ENCODE measurements at regions not wholly inside any gene's neighbourhood (a gene's known extent, or its start where the extent isn't known, plus 50 kb on each side); places are given as distances from the start of the nearest gene placed in this dataset.
A peak's percentile ranks its signal among the peaks of the same experiment; 100 is the strongest.

DNA sequence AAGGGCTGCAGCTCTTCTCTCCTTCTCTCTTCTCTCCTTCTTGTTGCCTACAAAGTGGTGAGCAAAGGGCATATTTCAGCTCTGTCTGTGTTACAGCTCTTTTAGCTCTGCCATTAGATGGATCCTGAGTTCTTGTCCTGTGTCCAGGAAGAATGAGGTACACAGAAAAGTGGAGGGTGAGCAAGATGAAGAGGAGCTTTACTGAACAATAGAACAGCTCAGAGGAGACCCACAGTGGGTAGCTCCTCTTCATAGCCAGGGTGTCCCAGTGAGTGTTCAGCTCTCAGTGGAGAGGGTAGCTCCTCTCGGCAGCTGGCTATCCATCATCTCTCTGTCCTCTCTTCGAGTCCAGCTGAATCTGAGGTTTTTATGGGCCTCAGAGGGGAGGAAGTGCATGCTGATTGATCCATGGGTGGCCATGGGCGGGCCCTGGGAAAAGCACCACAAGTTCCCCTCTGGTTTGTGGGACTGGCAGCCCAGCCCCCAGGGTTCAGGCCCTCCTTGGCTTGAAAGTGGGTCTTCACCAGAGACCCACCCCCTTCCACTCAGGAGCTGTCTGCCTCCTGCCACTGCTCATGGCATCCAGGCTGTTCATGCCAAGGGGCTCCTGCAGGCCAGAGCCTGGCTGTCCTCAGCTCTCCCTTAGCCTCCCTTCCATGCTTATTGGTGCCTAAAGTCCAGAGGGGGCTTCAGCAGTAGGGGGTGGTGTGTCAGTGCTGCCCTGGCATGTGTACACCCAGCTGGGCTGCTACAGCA lies 109.1 kb upstream of the FAM180A start:
- no peak overlapping the region for H3K4me3 ChIP-seq (ENCODE audit: low read depth, low read length)
- no peaks in the 10 kb centered on the region for H3K4me1 ChIP-seq
- no peak overlapping the region for H3K9ac ChIP-seq
- H3K9me3 ChIP-seq (ENCODE audit: control insufficient read depth, low read length) = no peaks in the 10 kb centered on the region
- no peak overlapping the region for H3K27ac ChIP-seq
- no peaks in the 10 kb centered on the region for H3K36me3 ChIP-seq (ENCODE audit: control insufficient read depth, insufficient read depth, low read length)
- H3K79me2 ChIP-seq = no peaks in the 10 kb centered on the region
- H3K4me2 ChIP-seq (ENCODE audit: low read length) = no peak overlapping the region
- H2AFZ ChIP-seq = no peak overlapping the region
- H3K27me3 ChIP-seq (ENCODE audit: control insufficient read depth, insufficient read depth, low read length) = no peaks in the 10 kb centered on the region
- no peak for TF ChIP-seq CTCF (IDR thresholded peaks at IDR 0.05)

DNA sequence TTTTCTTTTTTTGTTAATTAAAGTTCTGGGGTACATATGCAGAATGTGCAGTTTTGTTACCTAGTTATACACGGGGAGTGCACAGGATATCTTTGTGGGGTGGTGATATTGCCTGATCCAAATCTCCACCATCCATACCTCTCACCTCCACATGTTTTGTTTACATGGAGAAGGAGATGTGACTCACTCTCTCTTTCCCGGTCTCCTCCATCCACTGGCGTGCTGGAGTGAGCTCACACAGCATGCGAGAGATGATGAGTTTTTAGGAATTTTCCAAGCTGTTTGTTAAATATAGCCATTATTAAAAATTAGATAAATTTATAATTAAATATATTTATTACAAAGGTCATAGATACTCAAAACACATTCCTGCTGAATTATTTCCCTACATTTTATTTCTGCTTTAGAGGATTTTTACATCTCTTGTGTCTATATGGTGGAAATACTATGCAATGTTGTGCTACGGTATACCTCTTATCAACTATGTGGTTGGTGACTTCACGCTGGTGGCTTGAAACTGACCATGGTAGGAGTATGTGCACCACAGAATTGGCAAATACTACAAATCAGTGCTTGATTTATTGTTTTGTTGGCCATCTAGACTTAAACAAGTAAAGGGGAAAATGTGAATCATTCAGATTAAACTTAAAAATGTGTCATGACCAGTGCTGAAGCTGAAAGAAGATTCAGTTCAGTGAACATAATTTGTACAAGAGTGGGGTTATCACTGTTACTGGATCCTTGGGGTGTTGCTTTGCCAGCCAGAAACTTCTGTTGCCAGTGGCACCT lies 107.9 kb upstream of the FAM180A start:
- H3K4me1 ChIP-seq = no peaks in the 10 kb centered on the region
- TF ChIP-seq CTCF (IDR thresholded peaks at IDR 0.05) = no peak
- H3K27ac ChIP-seq = no peak overlapping the region
- H3K9ac ChIP-seq = no peak overlapping the region
- H3K9me3 ChIP-seq (ENCODE audit: control insufficient read depth, low read length) = no peaks in the 10 kb centered on the region
- no peak overlapping the region for H3K4me3 ChIP-seq (ENCODE audit: low read depth, low read length)
- no peaks in the 10 kb centered on the region for H3K79me2 ChIP-seq
- no peak overlapping the region for H2AFZ ChIP-seq
- no peaks in the 10 kb centered on the region for H3K27me3 ChIP-seq (ENCODE audit: control insufficient read depth, insufficient read depth, low read length)
- no peaks in the 10 kb centered on the region for H3K36me3 ChIP-seq (ENCODE audit: control insufficient read depth, insufficient read depth, low read length)
- no peak overlapping the region for H3K4me2 ChIP-seq (ENCODE audit: low read length)

DNA sequence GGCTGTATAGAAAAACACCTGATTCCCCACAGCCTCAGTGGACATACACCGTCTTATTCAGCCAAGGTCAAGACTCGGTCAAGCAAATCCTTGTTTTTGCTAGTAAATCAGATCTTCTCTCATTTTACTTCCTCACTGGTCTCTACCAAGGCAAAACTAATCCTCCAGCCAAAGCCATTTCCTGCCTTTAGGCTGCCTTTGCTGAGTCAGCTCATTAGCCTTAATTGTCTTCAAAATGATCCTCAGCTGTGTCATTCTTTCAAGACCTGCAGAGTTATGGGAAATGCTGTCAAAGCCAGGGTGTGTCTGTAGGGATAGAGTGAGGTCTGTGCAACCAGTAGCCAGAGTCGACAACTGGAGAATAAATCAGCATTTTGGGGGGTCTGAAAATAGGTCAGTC lies 107.2 kb upstream of the FAM180A start:
- Histone ChIP-seq H3K27ac (no peak overlapping the region), H3K27me3 (ENCODE audit: control insufficient read depth, insufficient read depth, low read length) (no peaks in the 10 kb centered on the region)

GRCh38 chr7:135853499-135853898 lies 104.9 kb upstream of the FAM180A start:
- H2AFZ ChIP-seq = no peak overlapping the region
- no peak overlapping the region for H3K9ac ChIP-seq
- no peaks in the 10 kb centered on the region for H3K27me3 ChIP-seq (ENCODE audit: control insufficient read depth, insufficient read depth, low read length)
- no peaks in the 10 kb centered on the region for H3K36me3 ChIP-seq (ENCODE audit: control insufficient read depth, insufficient read depth, low read length)
- H3K4me1 ChIP-seq = no peaks in the 10 kb centered on the region
- H3K79me2 ChIP-seq = no peaks in the 10 kb centered on the region
- no peak for TF ChIP-seq CTCF (IDR thresholded peaks at IDR 0.05)
- H3K9me3 ChIP-seq (ENCODE audit: control insufficient read depth, low read length) = no peaks in the 10 kb centered on the region
- no peak overlapping the region for H3K27ac ChIP-seq
- H3K4me2 ChIP-seq (ENCODE audit: low read length) = no peak overlapping the region
- H3K4me3 ChIP-seq (ENCODE audit: low read depth, low read length) = no peak overlapping the region

More for the DNA sequence above, 107.2 kb upstream of the FAM180A start:
- no peaks in the 10 kb centered on the region for H3K9me3 ChIP-seq (ENCODE audit: control insufficient read depth, low read length)
- H3K36me3 ChIP-seq (ENCODE audit: control insufficient read depth, insufficient read depth, low read length) = no peaks in the 10 kb centered on the region
- H3K4me3 ChIP-seq (ENCODE audit: low read depth, low read length) = no peak overlapping the region
- H3K79me2 ChIP-seq = no peaks in the 10 kb centered on the region
- no peak overlapping the region for H2AFZ ChIP-seq
- no peak overlapping the region for H3K9ac ChIP-seq
- no peak for TF ChIP-seq CTCF (IDR thresholded peaks at IDR 0.05)
- H3K4me1 ChIP-seq = no peaks in the 10 kb centered on the region
- peak overlapping the region; percentile 6 for H3K4me2 ChIP-seq (ENCODE audit: low read length)

All from parathyroid adenoma (tissue), 2 donors.